Glutamatergic neuron (in vitro differentiated cells): ENCODE measurements at regions not wholly inside any gene's neighbourhood (a gene's known extent, or its start where the extent isn't known, plus 50 kb on each side); places are given as distances from the start of the nearest gene placed in this dataset.
"Not testable (repeated sequence)": the region's sequence is repeated elsewhere in the genome, so short reads cannot be mapped to it uniquely, and the experiment has no call there.

Experiments
- DNase-seq: peaks from one replicate; pipeline ENCODE4 v3.0.0; 2022
- H3K27ac Mint-ChIP-seq: one replicate; pipeline ENCODE4 v1.8.0; 2020; ENCODE audit warnings: mild to moderate bottlenecking, mixed read lengths, inconsistent platforms; ENCODE audit not compliant: unreplicated experiment
- H3K27me3 Mint-ChIP-seq: one replicate; pipeline ENCODE4 v1.8.0; 2020; ENCODE audit warnings: mild to moderate bottlenecking, moderate library complexity, mixed read lengths, inconsistent platforms; ENCODE audit not compliant: unreplicated experiment
- H3K36me3 Mint-ChIP-seq: one replicate; pipeline ENCODE4 v1.8.0; 2020; ENCODE audit warnings: mild to moderate bottlenecking, mixed read lengths, inconsistent platforms; ENCODE audit not compliant: unreplicated experiment
- H3K4me1 Mint-ChIP-seq: one replicate; pipeline ENCODE4 v1.8.0; 2020; ENCODE audit warnings: mild to moderate bottlenecking, low read depth, mixed read lengths, inconsistent platforms; ENCODE audit not compliant: unreplicated experiment
- H3K4me3 Mint-ChIP-seq: one replicate; pipeline ENCODE4 v1.8.0; 2020; ENCODE audit warnings: mild to moderate bottlenecking, mixed read lengths, inconsistent platforms; ENCODE audit not compliant: unreplicated experiment
- H3K9me3 Mint-ChIP-seq: one replicate; pipeline ENCODE4 v1.8.0; 2020; ENCODE audit warnings: mild to moderate bottlenecking, moderate library complexity, mixed read lengths, inconsistent platforms; ENCODE audit not compliant: unreplicated experiment
- CTCF ChIP-seq: fragments of 200-600 bp; sonication (generic); IDR thresholded peaks from one replicate; pipeline ENCODE4 v1.5.0; 2021; ENCODE audit not compliant: partially characterized antibody, unreplicated experiment

GRCh38 chr13:75959861-75960481 lies 323.8 kb downstream of the LMO7 start:
- peaks cover 5% of the 10 kb centered on the region for H3K9me3 Mint-ChIP-seq
- H3K27ac Mint-ChIP-seq: no peak overlapping the region
- H3K36me3 Mint-ChIP-seq: no peaks in the 10 kb centered on the region
- no peak for DNase-seq
- TF ChIP-seq CTCF: no peak
- H3K4me1 Mint-ChIP-seq: peaks cover 8% of the 10 kb centered on the region
- no peak overlapping the region for H3K4me3 Mint-ChIP-seq
- H3K27me3 Mint-ChIP-seq: peaks cover 2% of the 10 kb centered on the region

GRCh38 chr13:75953589-75953988 lies 317.5 kb downstream of the LMO7 start:
- DNase-seq, H3K27me3 Mint-ChIP-seq, H3K27ac Mint-ChIP-seq, H3K36me3 Mint-ChIP-seq, H3K4me3 Mint-ChIP-seq, H3K4me1 Mint-ChIP-seq, H3K9me3 Mint-ChIP-seq: not testable (repeated sequence)

- no peak for DNase-seq
- Mint-ChIP-seq H3K27ac (no peak overlapping the region), H3K4me3 (no peak overlapping the region), H3K36me3 (no peaks in the 10 kb centered on the region), H3K4me1 (peaks cover 9% of the 10 kb centered on the region), H3K9me3 (no peaks in the 10 kb centered on the region), H3K27me3 (no peaks in the 10 kb centered on the region)
- no peak for TF ChIP-seq CTCF
Measured at GRCh38 chr13:75947448-75947847, 311.3 kb downstream of the LMO7 start.

GRCh38 chr13:75946536-75947284 lies 310.6 kb downstream of the LMO7 start:
- Mint-ChIP-seq H3K4me3 (no peak overlapping the region), H3K9me3 (no peaks in the 10 kb centered on the region), H3K36me3 (no peaks in the 10 kb centered on the region), H3K4me1 (peaks cover 9% of the 10 kb centered on the region), H3K27me3 (no peaks in the 10 kb centered on the region), H3K27ac (peak overlapping the region; percentile 78)
- TF ChIP-seq CTCF: no peak
- DNase-seq: no peak

GRCh38 chr13:75945841-75946482 lies 309.8 kb downstream of the LMO7 start:
- H3K4me1 Mint-ChIP-seq: peaks cover 9% of the 10 kb centered on the region
- H3K9me3 Mint-ChIP-seq: no peaks in the 10 kb centered on the region
- TF ChIP-seq CTCF: no peak
- H3K27ac Mint-ChIP-seq: no peak overlapping the region
- no peaks in the 10 kb centered on the region for H3K27me3 Mint-ChIP-seq
- no peak overlapping the region for H3K4me3 Mint-ChIP-seq
- no peak for DNase-seq
- H3K36me3 Mint-ChIP-seq: no peaks in the 10 kb centered on the region
